GM23338 (cell line): ENCODE measurements at regions not wholly inside any gene's neighbourhood (a gene's known extent, or its start where the extent isn't known, plus 50 kb on each side); places are given as distances from the start of the nearest gene placed in this dataset.
"Not testable (repeated sequence)": the region's sequence is repeated elsewhere in the genome, so short reads cannot be mapped to it uniquely, and the experiment has no call there.

Experiments
- ATAC-seq: fragments of 200-7000 bp; cut with Tn5 transposase; 3 replicates; pipeline ENCODE4 v1.9.1; 2020
- DNase-seq: peaks from one replicate; pipeline ENCODE4 v3.0.0-alpha.2; 2015; ENCODE audit warnings: low spot score
- H2AFZ ChIP-seq: fragments of 200-600 bp; sonication (generic); 2 replicates; pipeline ENCODE4 v1.8.0; 2016; ENCODE audit warnings: antibody characterized with exemption, mild to moderate bottlenecking, moderate library complexity
- H3F3A ChIP-seq: fragments of 200-600 bp; sonication (generic); replicated peaks from 2 replicates; pipeline ENCODE4 v1.8.0; 2017; ENCODE audit warnings: antibody characterized with exemption, mixed run types, low read depth
- H3K27ac ChIP-seq: fragments of 200-600 bp; sonication (generic); 2 replicates; pipeline ENCODE4 v1.6.1; 2016; ENCODE audit warnings: low read depth
- H3K27me3 ChIP-seq: fragments of 200-600 bp; sonication (generic); 2 replicates; pipeline ENCODE4 v1.8.0; 2016; ENCODE audit warnings: mild to moderate bottlenecking, mixed run types, moderate library complexity; ENCODE audit not compliant: insufficient read depth
- H3K36me3 ChIP-seq: fragments of 200-600 bp; sonication (generic); 2 replicates; pipeline ENCODE4 v1.8.0; 2016; ENCODE audit warnings: mild to moderate bottlenecking; ENCODE audit not compliant: insufficient read depth
- H3K4me1 ChIP-seq: fragments of 200-600 bp; sonication (generic); 2 replicates; pipeline ENCODE4 v1.8.0; 2016; ENCODE audit warnings: mild to moderate bottlenecking, moderate library complexity; ENCODE audit not compliant: insufficient read depth
- H3K4me2 ChIP-seq: fragments of 200-600 bp; sonication (generic); 2 replicates; pipeline ENCODE4 v1.7.1; 2017; ENCODE audit warnings: mixed run types
- H3K4me3 ChIP-seq: fragments of 200-600 bp; sonication (generic); 2 replicates; pipeline ENCODE4 v1.6.1; 2016; ENCODE audit warnings: mixed run types
- H3K79me2 ChIP-seq: fragments of 200-600 bp; sonication (generic); replicated peaks from 2 replicates; pipeline ENCODE4 v1.8.0; 2017; ENCODE audit warnings: mild to moderate bottlenecking; ENCODE audit not compliant: insufficient read depth
- H3K9me2 ChIP-seq: fragments of 200-600 bp; sonication (generic); 2 replicates; pipeline ENCODE4 v1.8.0; 2017; ENCODE audit not compliant: insufficient read depth
- H4K20me1 ChIP-seq: fragments of 200-600 bp; sonication (generic); replicated peaks from 2 replicates; pipeline ENCODE4 v1.8.0; 2017; ENCODE audit warnings: mild to moderate bottlenecking; ENCODE audit not compliant: insufficient read depth
- H3K27ac Mint-ChIP-seq: 2 replicates; pipeline ENCODE4 v1.8.0; 2020; ENCODE audit warnings: inconsistent platforms, mild to moderate bottlenecking, moderate library complexity, mixed read lengths
- H3K27me3 Mint-ChIP-seq: 3 replicates; pipeline ENCODE4 v1.8.0; 2022; ENCODE audit warnings: low read depth, mild to moderate bottlenecking, moderate library complexity, mixed read lengths, inconsistent platforms; ENCODE audit not compliant: insufficient read depth, poor library complexity
- H3K36me3 Mint-ChIP-seq: 3 replicates; pipeline ENCODE4 v1.8.0; 2021; ENCODE audit warnings: low read depth, mild to moderate bottlenecking, inconsistent platforms, moderate library complexity, mixed read lengths
- H3K4me1 Mint-ChIP-seq: 3 replicates; pipeline ENCODE4 v1.8.0; 2020; ENCODE audit warnings: mild to moderate bottlenecking, inconsistent platforms, mixed read lengths
- H3K4me3 Mint-ChIP-seq: 3 replicates; pipeline ENCODE4 v1.8.0; 2021; ENCODE audit warnings: moderate library complexity, mild to moderate bottlenecking, inconsistent platforms, mixed read lengths
- H3K9me3 Mint-ChIP-seq: 3 replicates; pipeline ENCODE4 v1.8.0; 2020; ENCODE audit warnings: moderate library complexity, mild to moderate bottlenecking, inconsistent platforms, mixed read lengths
- NANOG ChIP-seq: IDR thresholded peaks from 2 replicates; pipeline ENCODE4 v1.6.1; 2016; ENCODE audit warnings: antibody characterized with exemption, borderline replicate concordance
- ZNF114 ChIP-seq: fragments of 250-450 bp; sonication (Bioruptor Pico); IDR thresholded peaks from 2 replicates; pipeline ENCODE4 v1.5.0; 2020; ENCODE audit warnings: mild to moderate bottlenecking, moderate library complexity
- ZNF331 ChIP-seq: fragments of 250-450 bp; sonication (Bioruptor Pico); IDR thresholded peaks from 2 replicates; pipeline ENCODE4 v1.5.0; 2020; ENCODE audit warnings: low read depth, mild to moderate bottlenecking, moderate library complexity
- TF ChIP-seq, protein P1 (sequence below): IDR thresholded peaks from 2 replicates; pipeline ENCODE4 v1.6.1; 2016; ENCODE audit warnings: antibody characterized with exemption
- TF ChIP-seq, protein P2 (sequence below): fragments of 250-450 bp; sonication (Bioruptor Pico); IDR thresholded peaks from 2 replicates; pipeline ENCODE4 v1.5.0; 2020; ENCODE audit warnings: mild to moderate bottlenecking, moderate library complexity
- TF ChIP-seq, protein P3 (sequence below), 2 experiments: fragments of 200-600 bp in 1 of 2; sonication (generic) in 1 of 2; conservative IDR thresholded peaks; 2 replicates each; pipeline versions ENCODE4 v1.5.1 to v1.6.1; 2016 to 2017; ENCODE audit warnings: antibody characterized with exemption in 2 of 2, low read depth in 2 of 2, mild to moderate bottlenecking in 2 of 2, moderate library complexity in 1 of 2

DNA sequence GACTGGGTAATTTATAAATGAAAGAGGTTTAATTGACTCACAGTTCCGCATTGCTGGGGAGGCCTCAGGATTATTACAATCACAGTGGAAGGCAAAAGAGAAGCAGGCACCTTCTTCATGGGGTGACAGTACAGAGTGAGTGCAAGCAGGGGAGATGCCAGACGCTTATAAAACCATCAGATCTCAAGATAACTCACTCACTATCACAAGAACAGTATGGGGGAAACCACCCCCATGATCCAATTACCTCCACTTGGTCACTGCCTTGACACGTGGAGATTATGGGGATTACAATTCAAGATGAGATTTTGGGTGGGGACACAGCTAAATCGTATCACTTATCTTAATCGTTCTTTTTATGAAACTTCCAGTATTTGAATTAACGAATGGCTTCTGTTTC, 179.5 kb upstream of the TSC22D2 start:
- not testable (repeated sequence) for H3K27me3 ChIP-seq, ATAC-seq, H3F3A ChIP-seq, H3K36me3 ChIP-seq, H3K36me3 Mint-ChIP-seq, DNase-seq, H3K4me3 ChIP-seq, H3K27ac ChIP-seq, H3K9me3 Mint-ChIP-seq, H3K9me2 ChIP-seq, H4K20me1 ChIP-seq, H3K79me2 ChIP-seq, H3K27me3 Mint-ChIP-seq, H3K4me2 ChIP-seq, H3K27ac Mint-ChIP-seq, H3K4me3 Mint-ChIP-seq
- Histone ChIP-seq H3K4me1 (peaks cover 11% of the 10 kb centered on the region), H2AFZ (peak overlapping the region; percentile 49; the same call in 1 of the 2 replicates)
- peaks cover 19% of the 10 kb centered on the region for H3K4me1 Mint-ChIP-seq

DNA sequence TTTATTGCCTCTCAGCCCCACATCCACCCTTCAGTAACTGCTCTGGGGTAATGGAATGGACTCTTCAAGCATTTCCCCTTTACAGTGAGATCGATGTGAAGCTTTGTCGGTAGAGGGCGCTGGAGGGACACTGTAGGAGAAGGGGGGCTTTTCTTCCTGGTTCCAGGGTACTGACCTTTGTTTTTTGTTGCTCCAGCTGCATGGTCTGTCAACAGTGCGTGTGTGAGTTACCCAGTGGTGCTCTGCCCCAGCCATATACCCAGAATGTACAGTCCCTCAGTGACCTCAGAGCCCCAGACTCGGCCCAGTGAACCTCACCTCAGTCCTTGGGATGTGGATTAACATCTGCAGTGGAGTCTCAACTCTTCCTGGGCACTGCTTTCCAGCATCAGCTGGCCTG, 180.3 kb upstream of the TSC22D2 start:
- H3K79me2 ChIP-seq: no peaks in the 10 kb centered on the region
- 0 out of 2 replicates have a peak, but pooled peaks cover 1% of the 10 kb centered on the region for H3K27me3 ChIP-seq
- no peaks in the 10 kb centered on the region for H3K9me2 ChIP-seq
- Mint-ChIP-seq H3K4me1 (peaks cover 22% of the 10 kb centered on the region), H3K4me3 (no peak overlapping the region), H3K9me3 (no peaks in the 10 kb centered on the region), H3K27me3 (peaks cover 4% of the 10 kb centered on the region), H3K27ac (no peak overlapping the region), H3K36me3 (no peaks in the 10 kb centered on the region)
- H3K36me3 ChIP-seq: no peaks in the 10 kb centered on the region
- no peaks in the 10 kb centered on the region for H4K20me1 ChIP-seq
- peaks cover 18% of the 10 kb centered on the region for H3K4me1 ChIP-seq
- ATAC-seq (peak; percentile 94), DNase-seq (peak; percentile 98)
- no peak overlapping the region for H3K4me2 ChIP-seq
- H2AFZ ChIP-seq: peak overlapping the region; percentile 49; the same call in 1 of the 2 replicates
- H3F3A ChIP-seq: no peaks in the 10 kb centered on the region
- TF ChIP-seq, protein P1, sequence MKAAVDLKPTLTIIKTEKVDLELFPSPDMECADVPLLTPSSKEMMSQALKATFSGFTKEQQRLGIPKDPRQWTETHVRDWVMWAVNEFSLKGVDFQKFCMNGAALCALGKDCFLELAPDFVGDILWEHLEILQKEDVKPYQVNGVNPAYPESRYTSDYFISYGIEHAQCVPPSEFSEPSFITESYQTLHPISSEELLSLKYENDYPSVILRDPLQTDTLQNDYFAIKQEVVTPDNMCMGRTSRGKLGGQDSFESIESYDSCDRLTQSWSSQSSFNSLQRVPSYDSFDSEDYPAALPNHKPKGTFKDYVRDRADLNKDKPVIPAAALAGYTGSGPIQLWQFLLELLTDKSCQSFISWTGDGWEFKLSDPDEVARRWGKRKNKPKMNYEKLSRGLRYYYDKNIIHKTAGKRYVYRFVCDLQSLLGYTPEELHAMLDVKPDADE: peak; percentile 36; the same call in 1 of the 2 replicates
- no peak for TF ChIP-seq ZNF114 (CRISPR knock-in tag)
- TF ChIP-seq NANOG: no peak
- TF ChIP-seq, protein P2, sequence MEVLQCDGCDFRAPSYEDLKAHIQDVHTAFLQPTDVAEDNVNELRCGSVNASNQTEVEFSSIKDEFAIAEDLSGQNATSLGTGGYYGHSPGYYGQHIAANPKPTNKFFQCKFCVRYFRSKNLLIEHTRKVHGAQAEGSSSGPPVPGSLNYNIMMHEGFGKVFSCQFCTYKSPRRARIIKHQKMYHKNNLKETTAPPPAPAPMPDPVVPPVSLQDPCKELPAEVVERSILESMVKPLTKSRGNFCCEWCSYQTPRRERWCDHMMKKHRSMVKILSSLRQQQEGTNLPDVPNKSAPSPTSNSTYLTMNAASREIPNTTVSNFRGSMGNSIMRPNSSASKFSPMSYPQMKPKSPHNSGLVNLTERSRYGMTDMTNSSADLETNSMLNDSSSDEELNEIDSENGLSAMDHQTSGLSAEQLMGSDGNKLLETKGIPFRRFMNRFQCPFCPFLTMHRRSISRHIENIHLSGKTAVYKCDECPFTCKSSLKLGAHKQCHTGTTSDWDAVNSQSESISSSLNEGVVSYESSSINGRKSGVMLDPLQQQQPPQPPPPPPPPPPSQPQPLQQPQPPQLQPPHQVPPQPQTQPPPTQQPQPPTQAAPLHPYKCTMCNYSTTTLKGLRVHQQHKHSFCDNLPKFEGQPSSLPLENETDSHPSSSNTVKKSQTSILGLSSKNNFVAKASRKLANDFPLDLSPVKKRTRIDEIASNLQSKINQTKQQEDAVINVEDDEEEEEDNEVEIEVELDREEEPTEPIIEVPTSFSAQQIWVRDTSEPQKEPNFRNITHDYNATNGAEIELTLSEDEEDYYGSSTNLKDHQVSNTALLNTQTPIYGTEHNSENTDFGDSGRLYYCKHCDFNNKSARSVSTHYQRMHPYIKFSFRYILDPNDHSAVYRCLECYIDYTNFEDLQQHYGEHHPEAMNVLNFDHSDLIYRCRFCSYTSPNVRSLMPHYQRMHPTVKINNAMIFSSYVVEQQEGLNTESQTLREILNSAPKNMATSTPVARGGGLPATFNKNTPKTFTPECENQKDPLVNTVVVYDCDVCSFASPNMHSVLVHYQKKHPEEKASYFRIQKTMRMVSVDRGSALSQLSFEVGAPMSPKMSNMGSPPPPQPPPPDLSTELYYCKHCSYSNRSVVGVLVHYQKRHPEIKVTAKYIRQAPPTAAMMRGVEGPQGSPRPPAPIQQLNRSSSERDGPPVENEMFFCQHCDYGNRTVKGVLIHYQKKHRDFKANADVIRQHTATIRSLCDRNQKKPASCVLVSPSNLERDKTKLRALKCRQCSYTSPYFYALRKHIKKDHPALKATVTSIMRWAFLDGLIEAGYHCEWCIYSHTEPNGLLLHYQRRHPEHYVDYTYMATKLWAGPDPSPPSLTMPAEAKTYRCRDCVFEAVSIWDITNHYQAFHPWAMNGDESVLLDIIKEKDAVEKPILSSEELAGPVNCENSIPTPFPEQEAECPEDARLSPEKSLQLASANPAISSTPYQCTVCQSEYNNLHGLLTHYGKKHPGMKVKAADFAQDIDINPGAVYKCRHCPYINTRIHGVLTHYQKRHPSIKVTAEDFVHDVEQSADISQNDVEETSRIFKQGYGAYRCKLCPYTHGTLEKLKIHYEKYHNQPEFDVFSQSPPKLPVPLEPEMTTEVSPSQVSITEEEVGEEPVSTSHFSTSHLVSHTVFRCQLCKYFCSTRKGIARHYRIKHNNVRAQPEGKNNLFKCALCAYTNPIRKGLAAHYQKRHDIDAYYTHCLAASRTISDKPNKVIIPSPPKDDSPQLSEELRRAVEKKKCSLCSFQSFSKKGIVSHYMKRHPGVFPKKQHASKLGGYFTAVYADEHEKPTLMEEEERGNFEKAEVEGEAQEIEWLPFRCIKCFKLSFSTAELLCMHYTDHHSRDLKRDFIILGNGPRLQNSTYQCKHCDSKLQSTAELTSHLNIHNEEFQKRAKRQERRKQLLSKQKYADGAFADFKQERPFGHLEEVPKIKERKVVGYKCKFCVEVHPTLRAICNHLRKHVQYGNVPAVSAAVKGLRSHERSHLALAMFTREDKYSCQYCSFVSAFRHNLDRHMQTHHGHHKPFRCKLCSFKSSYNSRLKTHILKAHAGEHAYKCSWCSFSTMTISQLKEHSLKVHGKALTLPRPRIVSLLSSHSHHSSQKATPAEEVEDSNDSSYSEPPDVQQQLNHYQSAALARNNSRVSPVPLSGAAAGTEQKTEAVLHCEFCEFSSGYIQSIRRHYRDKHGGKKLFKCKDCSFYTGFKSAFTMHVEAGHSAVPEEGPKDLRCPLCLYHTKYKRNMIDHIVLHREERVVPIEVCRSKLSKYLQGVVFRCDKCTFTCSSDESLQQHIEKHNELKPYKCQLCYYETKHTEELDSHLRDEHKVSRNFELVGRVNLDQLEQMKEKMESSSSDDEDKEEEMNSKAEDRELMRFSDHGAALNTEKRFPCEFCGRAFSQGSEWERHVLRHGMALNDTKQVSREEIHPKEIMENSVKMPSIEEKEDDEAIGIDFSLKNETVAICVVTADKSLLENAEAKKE (CRISPR knock-in tag): no peak
- TF ChIP-seq, protein P3, sequence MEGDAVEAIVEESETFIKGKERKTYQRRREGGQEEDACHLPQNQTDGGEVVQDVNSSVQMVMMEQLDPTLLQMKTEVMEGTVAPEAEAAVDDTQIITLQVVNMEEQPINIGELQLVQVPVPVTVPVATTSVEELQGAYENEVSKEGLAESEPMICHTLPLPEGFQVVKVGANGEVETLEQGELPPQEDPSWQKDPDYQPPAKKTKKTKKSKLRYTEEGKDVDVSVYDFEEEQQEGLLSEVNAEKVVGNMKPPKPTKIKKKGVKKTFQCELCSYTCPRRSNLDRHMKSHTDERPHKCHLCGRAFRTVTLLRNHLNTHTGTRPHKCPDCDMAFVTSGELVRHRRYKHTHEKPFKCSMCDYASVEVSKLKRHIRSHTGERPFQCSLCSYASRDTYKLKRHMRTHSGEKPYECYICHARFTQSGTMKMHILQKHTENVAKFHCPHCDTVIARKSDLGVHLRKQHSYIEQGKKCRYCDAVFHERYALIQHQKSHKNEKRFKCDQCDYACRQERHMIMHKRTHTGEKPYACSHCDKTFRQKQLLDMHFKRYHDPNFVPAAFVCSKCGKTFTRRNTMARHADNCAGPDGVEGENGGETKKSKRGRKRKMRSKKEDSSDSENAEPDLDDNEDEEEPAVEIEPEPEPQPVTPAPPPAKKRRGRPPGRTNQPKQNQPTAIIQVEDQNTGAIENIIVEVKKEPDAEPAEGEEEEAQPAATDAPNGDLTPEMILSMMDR (conservative IDR thresholded peaks at IDR 0.05; ENCODE audit: low read depth in 2 of 2): peak; percentile 92 to 98
- no peak for TF ChIP-seq ZNF331
- no peak overlapping the region for H3K4me3 ChIP-seq
- H3K27ac ChIP-seq: no peak overlapping the region
